SU-DHL-6 (cell line): ENCODE measurements at regions not wholly inside any gene's neighbourhood (a gene's known extent, or its start where the extent isn't known, plus 50 kb on each side); places are given as distances from the start of the nearest gene placed in this dataset.

Experiments used
- H2AFZ ChIP-seq: fragments of 200-600 bp; sonication (generic); 2 replicates; pipeline ENCODE4 v1.6.1; 2014; ENCODE audit warnings: low read depth, mild to moderate bottlenecking, moderate library complexity, mixed read lengths, antibody characterized with exemption, low read length; ENCODE audit not compliant: severe bottlenecking
- H3F3A ChIP-seq: fragments of 200-600 bp; shearing (Covaris generic); 2 replicates; pipeline ENCODE4 v1.6.0; 2016; ENCODE audit warnings: antibody characterized with exemption, mild to moderate bottlenecking; ENCODE audit not compliant: insufficient read depth
- H3K27ac ChIP-seq: fragments of 200-600 bp; sonication (generic); 2 replicates; pipeline ENCODE4 v1.5.1; 2016; ENCODE audit warnings: low read depth, mild to moderate bottlenecking, low read length, moderate library complexity, mixed read lengths
- H3K27me3 ChIP-seq: fragments of 200-600 bp; sonication (generic), shearing (Covaris generic); 2 replicates; pipeline ENCODE4 v1.6.0; 2014; ENCODE audit warnings: mild to moderate bottlenecking, low read length
- H3K36me3 ChIP-seq: fragments of 200-600 bp; sonication (generic); 2 replicates; pipeline ENCODE4 v1.6.1; 2014; ENCODE audit warnings: mild to moderate bottlenecking, low read length, mixed read lengths
- H3K4me2 ChIP-seq: fragments of 300-600, 200-600 bp; shearing (Covaris generic), sonication (generic); 2 replicates; pipeline ENCODE4 v1.6.0; 2014; ENCODE audit warnings: low read length, low read depth, mild to moderate bottlenecking; ENCODE audit not compliant: poor library complexity, severe bottlenecking
- H3K4me3 ChIP-seq: fragments of 200-600 bp; sonication (generic); 2 replicates; pipeline ENCODE4 v1.5.1; 2014; ENCODE audit warnings: antibody characterized with exemption, low read length, mild to moderate bottlenecking, mixed read lengths; ENCODE audit not compliant: insufficient read depth, poor library complexity, severe bottlenecking
- H3K79me2 ChIP-seq: fragments of 200-600 bp; sonication (generic); 2 replicates; pipeline ENCODE4 v1.6.1; 2014; ENCODE audit warnings: mild to moderate bottlenecking, low read length, moderate library complexity; ENCODE audit not compliant: insufficient read depth
- H3K9ac ChIP-seq: fragments of 200-600 bp; sonication (generic); 2 replicates; pipeline ENCODE4 v1.7.0; 2014; ENCODE audit warnings: mild to moderate bottlenecking, low read length
- H3K9me2 ChIP-seq: fragments of 200-600 bp; sonication (generic); replicated peaks from 2 replicates; pipeline ENCODE4 v1.6.1; 2014; ENCODE audit warnings: low read length; ENCODE audit not compliant: insufficient read depth
- H3K9me3 ChIP-seq: fragments of 200-600 bp; sonication (generic); 2 replicates; pipeline ENCODE4 v1.6.1; 2014; ENCODE audit warnings: low read length, mixed read lengths; ENCODE audit not compliant: insufficient read depth
- H4K20me1 ChIP-seq: fragments of 200-600 bp; sonication (generic); 2 replicates; pipeline ENCODE4 v1.6.1; 2014; ENCODE audit warnings: low read depth, mild to moderate bottlenecking, antibody characterized with exemption, low read length, moderate library complexity, mixed read lengths
- EZH2phosphoT487 ChIP-seq: fragments of 200-600 bp; sonication (generic), shearing (Covaris generic); conservative IDR thresholded peaks from 2 replicates; pipeline ENCODE4 v1.6.1; 2018; ENCODE audit warnings: mild to moderate bottlenecking, antibody characterized with exemption, low read length, moderate library complexity, mixed read lengths
- TF ChIP-seq, protein P1 (sequence below): fragments of 200-600 bp; sonication (generic); IDR thresholded peaks from one replicate; pipeline ENCODE4 v1.5.1; 2017; ENCODE audit warnings: antibody characterized with exemption, mild to moderate bottlenecking, low read length, moderate library complexity; ENCODE audit not compliant: insufficient read depth, poor library complexity, severe bottlenecking

DNA sequence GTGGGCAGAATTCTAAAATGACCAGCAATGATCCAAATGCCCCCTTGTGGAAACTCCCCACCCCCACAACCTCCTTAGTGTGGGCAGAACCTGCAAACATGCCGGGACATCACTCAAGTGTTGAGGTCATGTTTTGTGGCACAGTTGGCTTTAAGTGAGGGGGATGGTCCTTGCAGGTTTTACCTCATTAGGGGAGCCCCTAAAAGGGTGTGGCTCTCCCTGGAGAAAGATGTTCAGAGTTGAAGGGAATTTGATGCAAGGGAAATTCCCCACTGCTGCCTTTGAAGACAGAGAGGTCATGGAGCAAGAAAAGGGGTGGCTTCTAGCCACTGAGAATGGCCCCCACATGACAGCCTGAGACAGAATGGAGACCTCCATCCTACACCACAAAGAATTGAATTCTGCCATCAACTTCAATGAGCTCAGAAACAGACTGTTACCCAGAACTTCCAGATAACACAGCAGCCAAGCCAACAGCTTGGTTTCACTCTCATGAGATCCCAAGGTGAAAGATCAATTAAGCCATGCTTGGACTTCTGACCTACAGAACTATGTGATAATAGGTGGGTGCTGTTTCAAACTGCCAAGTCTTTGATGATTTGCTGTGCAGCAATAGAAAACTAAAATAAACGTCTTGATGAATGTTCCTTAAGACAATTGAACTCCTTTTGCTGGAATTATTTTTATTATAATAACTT, 103.4 kb downstream of the MED10 start:
- H3K9me3 ChIP-seq, result no peaks in the 10 kb centered on the region
- H3K9me2 ChIP-seq, result no peaks in the 10 kb centered on the region
- H4K20me1 ChIP-seq, result no peaks in the 10 kb centered on the region
- H3K9ac ChIP-seq, result no peak overlapping the region
- H3K36me3 ChIP-seq, result no peaks in the 10 kb centered on the region
- H3K27me3 ChIP-seq, result no peaks in the 10 kb centered on the region
- TF ChIP-seq EZH2phosphoT487, result no peak
- TF ChIP-seq, protein P1, sequence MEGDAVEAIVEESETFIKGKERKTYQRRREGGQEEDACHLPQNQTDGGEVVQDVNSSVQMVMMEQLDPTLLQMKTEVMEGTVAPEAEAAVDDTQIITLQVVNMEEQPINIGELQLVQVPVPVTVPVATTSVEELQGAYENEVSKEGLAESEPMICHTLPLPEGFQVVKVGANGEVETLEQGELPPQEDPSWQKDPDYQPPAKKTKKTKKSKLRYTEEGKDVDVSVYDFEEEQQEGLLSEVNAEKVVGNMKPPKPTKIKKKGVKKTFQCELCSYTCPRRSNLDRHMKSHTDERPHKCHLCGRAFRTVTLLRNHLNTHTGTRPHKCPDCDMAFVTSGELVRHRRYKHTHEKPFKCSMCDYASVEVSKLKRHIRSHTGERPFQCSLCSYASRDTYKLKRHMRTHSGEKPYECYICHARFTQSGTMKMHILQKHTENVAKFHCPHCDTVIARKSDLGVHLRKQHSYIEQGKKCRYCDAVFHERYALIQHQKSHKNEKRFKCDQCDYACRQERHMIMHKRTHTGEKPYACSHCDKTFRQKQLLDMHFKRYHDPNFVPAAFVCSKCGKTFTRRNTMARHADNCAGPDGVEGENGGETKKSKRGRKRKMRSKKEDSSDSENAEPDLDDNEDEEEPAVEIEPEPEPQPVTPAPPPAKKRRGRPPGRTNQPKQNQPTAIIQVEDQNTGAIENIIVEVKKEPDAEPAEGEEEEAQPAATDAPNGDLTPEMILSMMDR, result no peak
- H3K27ac ChIP-seq, result no peak overlapping the region
- no peak overlapping the region for H3K4me2 ChIP-seq
- no peak overlapping the region for H2AFZ ChIP-seq
- H3F3A ChIP-seq, result no peaks in the 10 kb centered on the region
- no peak overlapping the region for H3K4me3 ChIP-seq
- no peaks in the 10 kb centered on the region for H3K79me2 ChIP-seq

DNA sequence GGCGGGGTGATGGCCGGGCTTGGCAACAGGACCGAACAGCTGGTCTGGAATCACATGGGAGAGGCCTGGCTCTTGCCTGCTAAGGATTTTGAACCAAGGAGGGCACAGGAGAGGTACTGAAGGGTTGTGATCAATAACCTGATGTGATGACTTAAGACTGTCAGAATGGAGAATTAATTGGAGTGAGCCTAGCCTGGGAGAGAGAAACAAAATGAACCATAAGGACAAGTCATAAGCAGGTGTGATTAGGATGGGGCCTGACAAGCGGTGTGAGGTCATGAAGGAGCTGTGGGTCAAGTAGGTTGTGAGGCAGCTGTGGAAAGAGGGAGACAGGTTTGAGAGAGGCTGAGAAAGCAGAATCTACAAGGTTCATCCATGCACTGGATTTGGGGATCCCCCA, 104.6 kb downstream of the MED10 start:
- TF ChIP-seq, protein P1, result no peak
- TF ChIP-seq EZH2phosphoT487, result no peak
- Histone ChIP-seq H4K20me1 (no peaks in the 10 kb centered on the region), H3K4me2 (no peak overlapping the region), H2AFZ (no peak overlapping the region), H3K27me3 (no peaks in the 10 kb centered on the region), H3F3A (no peaks in the 10 kb centered on the region), H3K9me2 (no peaks in the 10 kb centered on the region), H3K36me3 (no peaks in the 10 kb centered on the region), H3K4me3 (no peak overlapping the region), H3K27ac (no peak overlapping the region), H3K79me2 (no peaks in the 10 kb centered on the region), H3K9ac (no peak overlapping the region), H3K9me3 (no peaks in the 10 kb centered on the region)

DNA sequence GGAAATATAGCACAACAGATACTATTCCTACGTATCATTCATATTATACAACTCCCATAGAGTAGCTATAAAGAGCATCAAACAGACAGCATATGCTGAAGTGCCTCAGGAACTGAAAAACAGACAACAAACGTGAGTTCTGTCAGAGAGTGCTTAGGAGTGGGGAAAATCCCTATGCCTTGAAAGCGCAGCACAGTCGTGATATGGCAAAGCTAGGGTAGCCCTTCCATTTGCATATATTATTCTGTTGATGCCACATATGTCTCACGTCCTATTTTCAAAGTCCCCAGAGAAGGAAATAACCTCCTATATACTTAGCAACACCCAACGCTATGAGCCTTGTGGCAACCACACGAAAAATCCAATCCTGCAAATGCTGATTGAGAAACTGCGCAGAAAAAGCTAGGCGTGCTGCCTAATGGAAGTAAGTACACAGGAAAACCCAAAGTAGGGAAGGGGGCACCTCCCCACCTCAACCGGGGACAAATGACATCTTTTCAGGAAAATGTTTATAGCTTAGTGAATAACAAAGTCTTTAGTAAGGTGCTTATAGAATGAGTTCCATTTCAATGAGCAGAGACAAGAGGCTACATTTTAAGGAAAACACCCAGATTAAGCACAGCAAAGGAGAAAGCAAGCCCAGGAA, 105.1 kb downstream of the MED10 start:
- H3K9me3 ChIP-seq, result no peaks in the 10 kb centered on the region
- H3K27me3 ChIP-seq, result no peaks in the 10 kb centered on the region

More for the DNA sequence above, 105.1 kb downstream of the MED10 start:
- TF ChIP-seq EZH2phosphoT487, result no peak
- TF ChIP-seq, protein P1, result no peak
- H3K4me3 ChIP-seq, result no peak overlapping the region
- no peaks in the 10 kb centered on the region for H3F3A ChIP-seq
- H2AFZ ChIP-seq, result no peak overlapping the region
- no peaks in the 10 kb centered on the region for H3K36me3 ChIP-seq
- no peak overlapping the region for H3K27ac ChIP-seq
- H3K4me2 ChIP-seq, result no peak overlapping the region
- no peak overlapping the region for H3K9ac ChIP-seq
- H3K79me2 ChIP-seq, result no peaks in the 10 kb centered on the region
- no peaks in the 10 kb centered on the region for H3K9me2 ChIP-seq
- H4K20me1 ChIP-seq, result no peaks in the 10 kb centered on the region
